NCI-H345 treated with DMSO at 0.1 percent for 48 hours (cell line): ENCODE measurements at regions not wholly inside any gene's neighbourhood (a gene's known extent, or its start where the extent isn't known, plus 50 kb on each side); places are given as distances from the start of the nearest gene placed in this dataset.

ENCODE experiments used
- DNase-seq: peaks from one replicate; lab custom pipeline; 2025; ENCODE audit not compliant: unreplicated experiment; lab: John Stamatoyannopoulos, UW

- DNase-seq: no peak
These were observed 491.0 kb downstream of the FGF9 start for GRCh38 chr13:22161871-22162270.

DNA sequence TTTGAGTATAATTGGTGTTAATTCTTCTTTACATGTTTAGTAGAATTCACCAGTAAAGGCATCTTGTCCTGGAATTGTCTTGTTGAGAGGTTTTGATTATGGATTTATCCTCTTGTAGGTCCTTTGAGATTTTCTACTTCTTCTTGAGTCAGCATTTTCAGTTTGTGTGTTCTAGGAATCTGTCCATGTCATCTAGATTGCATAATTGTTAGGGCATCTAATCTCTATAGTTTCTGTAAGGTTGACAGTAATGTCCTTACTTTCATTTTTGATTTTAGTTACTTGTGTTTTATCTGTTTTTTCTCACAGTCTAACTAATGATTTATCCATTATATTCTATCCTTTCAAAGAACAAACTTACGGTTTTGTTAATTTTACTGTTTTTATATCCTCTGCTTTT is 492.0 kb downstream of the FGF9 start:
- DNase-seq: no peak

DNA sequence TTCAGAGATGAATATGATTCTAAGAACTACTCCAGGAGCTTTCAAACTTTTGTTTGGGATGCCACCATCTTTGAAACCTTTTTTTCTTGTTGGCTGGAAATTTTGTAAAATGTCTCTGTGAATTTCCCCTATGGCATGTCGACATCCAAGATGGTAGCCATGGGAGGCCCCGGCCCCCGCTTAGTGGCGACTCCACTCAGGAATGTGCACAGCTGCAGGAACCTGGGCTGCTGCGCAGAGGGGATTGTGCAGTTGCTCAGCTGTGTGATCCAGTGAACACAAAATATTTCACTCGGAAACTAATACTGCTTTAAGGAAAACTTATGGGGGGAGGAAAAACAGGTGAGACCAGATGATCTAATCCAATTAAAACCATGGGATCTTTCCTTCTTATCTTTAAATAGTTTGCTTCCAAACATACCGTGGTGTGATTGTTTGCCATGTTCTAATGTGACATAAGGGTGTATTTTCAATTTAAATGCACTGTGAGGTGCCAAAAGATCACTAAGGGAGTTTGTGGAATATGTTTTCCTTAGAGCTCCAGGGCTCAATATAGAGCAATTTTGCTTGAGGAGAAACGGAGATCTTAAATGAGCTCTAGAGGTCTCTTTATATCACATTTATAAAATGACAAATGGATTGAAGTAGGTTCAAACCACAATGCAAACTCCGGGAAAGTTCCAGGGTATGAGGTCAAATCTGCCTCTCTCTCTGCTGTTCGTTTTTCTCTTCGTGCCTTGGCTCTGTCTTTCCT is 497.7 kb downstream of the FGF9 start:
- no peak for DNase-seq

DNA sequence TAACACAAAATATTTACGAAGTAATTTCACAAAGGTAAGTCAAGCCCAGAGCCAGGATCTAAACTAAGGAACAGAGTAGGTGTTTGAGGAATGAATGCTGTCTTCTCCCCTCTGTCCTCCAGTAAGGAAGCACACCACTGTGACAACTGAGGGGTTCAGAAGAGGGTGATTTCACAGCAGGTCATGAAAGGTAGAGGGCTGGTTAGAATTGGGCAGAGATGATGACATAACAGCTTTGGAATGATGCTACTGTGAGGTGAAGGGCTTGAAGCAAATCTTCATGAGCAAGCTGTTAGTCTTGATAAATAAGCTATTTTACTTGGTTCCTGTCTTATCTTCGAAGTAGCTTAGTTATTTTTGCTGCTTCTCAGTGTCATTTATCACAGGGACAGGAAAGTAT is 498.6 kb downstream of the FGF9 start:
- DNase-seq: no peak

DNA sequence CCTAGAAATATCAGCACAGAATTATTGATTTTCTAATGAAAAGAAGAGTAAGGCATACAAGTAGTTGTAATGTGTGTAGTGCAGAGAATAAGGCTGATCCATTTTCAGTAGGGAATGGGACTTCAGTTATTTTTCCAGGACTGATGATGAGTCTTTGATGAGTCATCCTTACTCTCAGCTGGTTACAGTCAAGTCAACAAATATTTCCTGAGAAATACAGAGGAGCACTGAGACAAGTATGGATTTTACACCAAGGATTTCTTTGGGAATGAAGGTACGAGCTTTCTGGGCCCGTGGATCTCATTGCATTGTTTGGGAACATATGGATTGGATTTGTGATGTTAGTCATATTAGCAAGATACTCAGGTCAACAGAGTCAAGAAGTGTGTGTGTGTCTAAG is 502.7 kb downstream of the FGF9 start:
- no peak for DNase-seq

DNA sequence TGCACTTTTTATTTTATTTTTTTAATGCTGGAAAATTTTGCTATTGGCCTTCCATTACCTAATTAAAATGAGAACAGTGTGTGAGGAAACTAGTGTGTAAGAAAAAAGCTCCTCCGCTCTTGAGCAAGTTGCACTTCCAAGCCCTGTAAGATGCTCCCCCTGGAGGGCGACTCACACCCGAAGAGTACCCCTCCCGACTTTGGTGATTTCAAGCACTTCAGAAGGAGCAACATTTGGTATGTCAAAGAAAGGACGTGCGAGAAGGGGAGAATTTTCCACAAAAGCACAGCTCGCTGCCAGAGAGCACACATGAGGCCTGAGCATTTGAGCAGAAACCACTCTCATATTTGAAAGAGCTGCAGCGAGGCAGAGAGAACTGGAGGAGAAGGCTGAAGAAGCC is 504.4 kb downstream of the FGF9 start:
- DNase-seq: no peak

- DNase-seq: no peak
These were observed 504.9 kb downstream of the FGF9 start for GRCh38 chr13:22175815-22176214.

DNA sequence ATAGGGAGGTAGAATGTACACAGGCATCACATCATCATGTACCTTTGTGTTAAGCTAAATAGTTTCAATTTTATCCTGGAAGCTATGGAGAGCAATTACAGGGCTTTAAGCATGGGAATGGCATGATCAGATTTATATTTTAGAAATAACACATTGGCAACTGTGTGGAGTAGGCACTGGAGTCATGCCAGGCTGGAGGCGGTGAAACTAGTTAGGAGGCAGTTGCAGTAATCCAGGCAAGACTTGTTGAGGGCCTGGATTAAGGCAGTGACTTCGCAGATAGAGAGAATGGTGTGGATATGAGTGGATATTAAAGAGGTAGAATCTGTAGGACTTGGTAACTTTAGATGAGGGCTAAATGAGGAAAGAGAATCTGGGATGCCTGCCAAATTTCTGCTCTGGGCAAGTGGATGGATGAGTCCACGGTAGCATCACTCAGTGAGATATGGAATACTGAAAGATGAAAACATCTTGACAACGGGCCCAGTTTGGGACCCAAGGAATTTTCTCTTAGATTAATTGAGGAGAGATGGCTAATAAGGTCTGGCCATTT is 506.2 kb downstream of the FGF9 start:
- DNase-seq: peak; percentile 9

- DNase-seq: no peak
These were observed 508.0 kb downstream of the FGF9 start for GRCh38 chr13:22178878-22179277.

GRCh38 chr13:22187329-22187728 is 516.5 kb downstream of the FGF9 start:
- DNase-seq: no peak

- no peak for DNase-seq
These were observed 518.5 kb downstream of the FGF9 start for GRCh38 chr13:22189176-22190048.

DNA sequence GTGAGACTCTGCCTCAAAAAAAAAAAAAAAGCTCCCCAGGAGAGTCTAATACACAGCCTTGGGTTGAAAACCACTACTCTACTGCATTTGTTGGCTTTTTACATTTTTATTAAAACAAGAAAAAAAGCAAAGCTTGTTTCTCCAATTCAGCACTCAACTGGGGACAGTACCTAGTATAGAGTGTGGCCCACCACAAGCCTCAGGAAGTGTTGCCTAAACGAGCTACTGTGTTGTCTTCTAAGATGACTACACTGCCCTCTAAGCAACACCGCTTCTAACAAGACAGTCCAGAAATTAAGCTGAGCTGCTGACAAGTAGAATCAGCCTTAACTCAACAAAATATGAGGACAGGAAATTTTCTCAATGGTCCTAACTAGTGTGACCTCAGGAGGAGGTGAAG is 522.2 kb downstream of the FGF9 start:
- DNase-seq: no peak

GRCh38 chr13:22194106-22194805 is 523.4 kb downstream of the FGF9 start:
- DNase-seq: no peak

- no peak for DNase-seq
These were observed 524.9 kb downstream of the FGF9 start for GRCh38 chr13:22195726-22196125.

DNA sequence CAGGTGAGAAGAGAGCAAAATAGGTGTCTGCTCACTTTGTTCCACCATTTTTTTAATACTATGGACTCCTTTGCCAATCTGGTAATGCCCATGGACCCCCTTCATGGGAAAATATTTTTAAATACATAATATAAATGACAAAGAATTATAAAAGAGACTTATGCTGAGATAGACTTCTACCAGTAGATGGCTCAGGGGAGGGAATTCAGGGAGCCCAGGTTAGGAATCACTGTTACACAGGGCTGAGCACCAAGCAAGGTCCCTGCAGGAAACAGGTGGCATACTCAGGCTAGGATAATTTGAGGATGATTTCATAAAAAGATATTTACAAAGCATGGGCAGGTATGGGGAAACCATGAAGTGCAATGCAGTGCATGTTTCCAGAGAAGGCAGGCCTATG is 525.9 kb downstream of the FGF9 start:
- no peak for DNase-seq

GRCh38 chr13:22198001-22198400 is 527.1 kb downstream of the FGF9 start:
- DNase-seq: no peak

GRCh38 chr13:22198641-22199217 is 527.9 kb downstream of the FGF9 start:
- DNase-seq: no peak

- DNase-seq: no peak
These were observed 529.6 kb downstream of the FGF9 start for GRCh38 chr13:22200440-22200839.

- no peak for DNase-seq
These were observed 530.6 kb downstream of the FGF9 start for GRCh38 chr13:22201375-22201925.

- no peak for DNase-seq
These were observed 539.5 kb downstream of the FGF9 start for GRCh38 chr13:22210134-22210930.
